PC-9 (cell line): ENCODE measurements at regions not wholly inside any gene's neighbourhood (a gene's known extent, or its start where the extent isn't known, plus 50 kb on each side); places are given as distances from the start of the nearest gene placed in this dataset.

Experiments used
- EZH2 ChIP-seq: fragments of 200-600 bp; sonication (generic); IDR thresholded peaks from 2 replicates; pipeline ENCODE4 v1.8.0; 2017; ENCODE audit warnings: antibody characterized with exemption, low read depth
- TF ChIP-seq, protein P1 (sequence below): fragments of 200-600 bp; sonication (generic); conservative IDR thresholded peaks from 2 replicates; pipeline ENCODE4 v1.6.1; 2017; ENCODE audit warnings: mixed run types, antibody characterized with exemption, mild to moderate bottlenecking, moderate library complexity

DNA sequence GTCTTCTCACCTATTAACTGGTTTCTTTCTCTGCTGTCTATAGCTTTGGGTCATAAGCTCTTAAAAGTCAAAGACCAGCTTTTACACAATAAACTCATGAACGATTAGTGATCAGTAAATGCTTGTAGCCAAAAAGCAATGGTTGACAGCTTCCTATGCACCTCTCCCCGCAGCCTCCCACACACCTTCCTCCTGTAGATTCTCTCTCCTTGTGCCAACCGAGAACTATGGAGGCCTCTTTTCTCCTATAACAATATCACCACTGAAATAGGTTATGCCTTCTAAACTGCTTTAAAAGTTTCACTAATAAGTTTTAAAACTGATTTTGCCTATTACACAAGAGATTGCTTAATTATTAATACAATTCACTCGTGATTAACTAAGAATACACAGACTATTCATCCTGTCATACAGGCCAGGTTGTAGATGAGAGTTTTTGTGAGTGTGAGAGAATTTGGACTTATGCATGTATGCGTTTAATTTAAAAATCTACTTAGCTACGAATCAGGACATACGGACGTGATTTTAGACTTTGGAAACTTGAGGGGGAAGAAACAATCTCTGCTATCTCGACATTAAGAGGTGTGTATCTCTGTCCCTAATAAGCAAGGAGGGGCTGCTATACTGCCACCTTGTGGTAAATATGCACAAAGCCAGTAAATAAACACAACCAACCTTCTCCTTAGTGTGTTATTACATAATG lies 229.1 kb upstream of the RBBP8 start:
- TF ChIP-seq, protein P1, sequence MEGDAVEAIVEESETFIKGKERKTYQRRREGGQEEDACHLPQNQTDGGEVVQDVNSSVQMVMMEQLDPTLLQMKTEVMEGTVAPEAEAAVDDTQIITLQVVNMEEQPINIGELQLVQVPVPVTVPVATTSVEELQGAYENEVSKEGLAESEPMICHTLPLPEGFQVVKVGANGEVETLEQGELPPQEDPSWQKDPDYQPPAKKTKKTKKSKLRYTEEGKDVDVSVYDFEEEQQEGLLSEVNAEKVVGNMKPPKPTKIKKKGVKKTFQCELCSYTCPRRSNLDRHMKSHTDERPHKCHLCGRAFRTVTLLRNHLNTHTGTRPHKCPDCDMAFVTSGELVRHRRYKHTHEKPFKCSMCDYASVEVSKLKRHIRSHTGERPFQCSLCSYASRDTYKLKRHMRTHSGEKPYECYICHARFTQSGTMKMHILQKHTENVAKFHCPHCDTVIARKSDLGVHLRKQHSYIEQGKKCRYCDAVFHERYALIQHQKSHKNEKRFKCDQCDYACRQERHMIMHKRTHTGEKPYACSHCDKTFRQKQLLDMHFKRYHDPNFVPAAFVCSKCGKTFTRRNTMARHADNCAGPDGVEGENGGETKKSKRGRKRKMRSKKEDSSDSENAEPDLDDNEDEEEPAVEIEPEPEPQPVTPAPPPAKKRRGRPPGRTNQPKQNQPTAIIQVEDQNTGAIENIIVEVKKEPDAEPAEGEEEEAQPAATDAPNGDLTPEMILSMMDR: peak; percentile 78
- no peak for TF ChIP-seq EZH2
